PC-3 (cell line): ENCODE measurements at regions not wholly inside any gene's neighbourhood (a gene's known extent, or its start where the extent isn't known, plus 50 kb on each side); places are given as distances from the start of the nearest gene placed in this dataset.

Experiments used
- ATAC-seq: fragments of 200-7000 bp; cut with Tn5 transposase; 2 replicates; pipeline ENCODE4 v1.9.1; 2020; ENCODE audit warnings: mild to moderate bottlenecking, moderate library complexity
- BruUV-seq: library from RNA; stranded (reverse); fragments of 400-500 nt; replicated peaks from 2 replicates; lab custom pipeline; 2021; lab: Mats Ljungman, UMichigan
- CTCF ChIA-PET: fragments of 300-600 bp; sonication (Branson Sonifier 250); formaldehyde crosslinking; loops from one replicate; lab custom pipeline; 2022; ENCODE audit warnings: antibody characterized with exemption; lab: Charles Lee
- POLR2A ChIA-PET: fragments of 300-600 bp; sonication (Branson Sonifier 250); formaldehyde crosslinking; loops from one replicate; lab custom pipeline; 2022; ENCODE audit warnings: antibody characterized with exemption; ENCODE audit not compliant: unreplicated experiment; lab: Charles Lee
- DNase-seq: peaks from one replicate; pipeline ENCODE4 v3.0.0-alpha.2; 2015
- H2AFZ ChIP-seq: fragments of 300-600 bp; sonication (generic); 2 replicates; pipeline ENCODE4 v1.6.0; 2016; ENCODE audit warnings: antibody characterized with exemption, low read length
- H3F3A ChIP-seq: fragments of 300-600 bp; sonication (generic); one replicate; pipeline ENCODE4 v1.6.0; 2017; ENCODE audit warnings: antibody characterized with exemption, low read length, control low read depth, mild to moderate bottlenecking; ENCODE audit not compliant: unreplicated experiment
- H3K27ac ChIP-seq: fragments of 300-600 bp; sonication (generic); 2 replicates; pipeline ENCODE4 v1.5.1; 2016; ENCODE audit warnings: mild to moderate bottlenecking, low read length
- H3K27me3 ChIP-seq: fragments of 300-600 bp; sonication (generic); 2 replicates; pipeline ENCODE4 v1.6.1; 2016; ENCODE audit warnings: low read length, mixed read lengths
- H3K36me3 ChIP-seq: fragments of 300-600 bp; sonication (generic); 2 replicates; pipeline ENCODE4 v1.6.1; 2016; ENCODE audit warnings: low read depth, mixed run types, low read length, mixed read lengths
- H3K4me1 ChIP-seq: fragments of 300-600 bp; sonication (generic); 2 replicates; pipeline ENCODE4 v1.5.1; 2016; ENCODE audit warnings: low read length; ENCODE audit not compliant: insufficient read depth
- H3K4me2 ChIP-seq: fragments of 300-600 bp; sonication (generic); 2 replicates; pipeline ENCODE4 v1.6.0; 2016; ENCODE audit warnings: low read length
- H3K4me3 ChIP-seq: fragments of 300-600 bp; sonication (generic); 2 replicates; pipeline ENCODE4 v1.5.1; 2016; ENCODE audit warnings: mild to moderate bottlenecking, low read length, mixed read lengths
- H3K79me2 ChIP-seq: fragments of 300-600 bp; sonication (generic); 2 replicates; pipeline ENCODE4 v1.6.1; 2017; ENCODE audit warnings: low read length, mixed read lengths
- H3K9ac ChIP-seq: fragments of 300-600 bp; sonication (generic); 2 replicates; pipeline ENCODE4 v1.6.0; 2016; ENCODE audit warnings: mild to moderate bottlenecking, low read length
- H3K9me2 ChIP-seq: fragments of 300-600 bp; sonication (generic); replicated peaks from 2 replicates; pipeline ENCODE4 v1.6.1; 2016; ENCODE audit warnings: mixed run types, low read length, mixed read lengths
- H3K9me3 ChIP-seq: fragments of 300-600 bp; sonication (generic); 2 replicates; pipeline ENCODE4 v1.6.1; 2016; ENCODE audit warnings: low read length, mixed read lengths
- H4K20me1 ChIP-seq: fragments of 300-600 bp; sonication (generic); 2 replicates; pipeline ENCODE4 v1.6.1; 2016; ENCODE audit warnings: low read length, mixed read lengths
- EZH2 ChIP-seq: fragments of 300-600 bp; sonication (generic); IDR thresholded peaks from one replicate; pipeline ENCODE4 v1.6.1; 2017; ENCODE audit warnings: antibody characterized with exemption, mild to moderate bottlenecking, low read length; ENCODE audit not compliant: unreplicated experiment
- EZH2phosphoT487 ChIP-seq: fragments of 300-600 bp; sonication (generic); IDR thresholded peaks from 2 replicates; pipeline ENCODE4 v1.6.1; 2018; ENCODE audit warnings: mild to moderate bottlenecking, antibody characterized with exemption, low read length, borderline replicate concordance
- intact Hi-C: fragments of 100-400 bp; cut with micrococcal nuclease; formaldehyde crosslinking; loops from 2 replicates; pipeline ENCODE4 v1.9.0; 2023
- TF ChIP-seq, protein P1 (sequence below): fragments of 300-600 bp; sonication (generic); conservative IDR thresholded peaks from 2 replicates; pipeline ENCODE4 v1.5.1; 2017; ENCODE audit warnings: antibody characterized with exemption, low read depth, mild to moderate bottlenecking, low read length

GRCh38 chr21:16992448-16992847 lies 520.4 kb upstream of the CXADR start:
- TF ChIP-seq, protein P1, sequence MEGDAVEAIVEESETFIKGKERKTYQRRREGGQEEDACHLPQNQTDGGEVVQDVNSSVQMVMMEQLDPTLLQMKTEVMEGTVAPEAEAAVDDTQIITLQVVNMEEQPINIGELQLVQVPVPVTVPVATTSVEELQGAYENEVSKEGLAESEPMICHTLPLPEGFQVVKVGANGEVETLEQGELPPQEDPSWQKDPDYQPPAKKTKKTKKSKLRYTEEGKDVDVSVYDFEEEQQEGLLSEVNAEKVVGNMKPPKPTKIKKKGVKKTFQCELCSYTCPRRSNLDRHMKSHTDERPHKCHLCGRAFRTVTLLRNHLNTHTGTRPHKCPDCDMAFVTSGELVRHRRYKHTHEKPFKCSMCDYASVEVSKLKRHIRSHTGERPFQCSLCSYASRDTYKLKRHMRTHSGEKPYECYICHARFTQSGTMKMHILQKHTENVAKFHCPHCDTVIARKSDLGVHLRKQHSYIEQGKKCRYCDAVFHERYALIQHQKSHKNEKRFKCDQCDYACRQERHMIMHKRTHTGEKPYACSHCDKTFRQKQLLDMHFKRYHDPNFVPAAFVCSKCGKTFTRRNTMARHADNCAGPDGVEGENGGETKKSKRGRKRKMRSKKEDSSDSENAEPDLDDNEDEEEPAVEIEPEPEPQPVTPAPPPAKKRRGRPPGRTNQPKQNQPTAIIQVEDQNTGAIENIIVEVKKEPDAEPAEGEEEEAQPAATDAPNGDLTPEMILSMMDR = no peak
- Histone ChIP-seq H3K79me2 (no peaks in the 10 kb centered on the region), H3K4me2 (no peak overlapping the region), H3K27me3 (no peaks in the 10 kb centered on the region), H3K27ac (no peak overlapping the region), H4K20me1 (no peaks in the 10 kb centered on the region), H3K36me3 (no peaks in the 10 kb centered on the region), H2AFZ (no peak overlapping the region), H3F3A (no peaks in the 10 kb centered on the region), H3K4me1 (no peaks in the 10 kb centered on the region), H3K9ac (no peak overlapping the region), H3K4me3 (no peak overlapping the region), H3K9me2 (no peaks in the 10 kb centered on the region), H3K9me3 (peaks cover 32% of the 10 kb centered on the region)
- intact Hi-C loops = no loop called here
- no peak for ATAC-seq
- POLR2A ChIA-PET = no interaction called here
- DNase-seq = no peak
- CTCF ChIA-PET = no interaction called here
- BruUV-seq = no TSS peak

DNA sequence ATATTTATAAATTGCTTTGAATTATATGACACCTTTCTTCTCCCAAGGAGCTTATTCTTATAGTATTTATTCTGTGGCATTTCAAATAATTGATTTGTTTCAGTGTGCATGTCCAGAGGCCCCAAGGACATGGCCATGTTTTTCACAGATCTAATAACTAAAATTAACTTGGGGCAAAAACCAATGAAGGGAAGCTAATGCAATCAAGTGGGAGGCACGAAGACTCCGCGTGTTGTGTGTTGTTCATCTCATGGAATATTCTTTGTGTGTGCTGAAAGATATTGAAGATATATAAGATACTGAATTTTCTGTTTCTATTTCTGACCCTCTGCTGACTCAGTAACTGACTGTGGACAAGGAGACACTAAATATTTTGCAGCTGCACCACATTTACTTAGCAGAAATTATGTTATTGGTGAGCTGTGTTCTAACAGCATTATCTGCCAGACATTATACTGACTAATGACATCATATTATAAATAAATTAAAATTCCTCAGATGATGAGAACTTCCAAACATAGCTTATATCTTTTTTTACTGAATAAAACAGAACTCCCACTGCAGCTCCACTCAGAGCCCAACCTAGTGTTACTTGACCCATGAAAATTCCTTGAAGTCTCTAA lies 519.3 kb upstream of the CXADR start:
- H3K4me1 ChIP-seq = no peaks in the 10 kb centered on the region
- BruUV-seq = no TSS peak
- H3K27ac ChIP-seq = no peak overlapping the region
- no peak overlapping the region for H3K4me2 ChIP-seq
- ATAC-seq (no peak), DNase-seq (no peak)
- H2AFZ ChIP-seq = no peak overlapping the region
- H4K20me1 ChIP-seq = no peaks in the 10 kb centered on the region
- H3K79me2 ChIP-seq = no peaks in the 10 kb centered on the region
- POLR2A ChIA-PET = no interaction called here
- no peaks in the 10 kb centered on the region for H3K36me3 ChIP-seq
- H3K9ac ChIP-seq = no peak overlapping the region
- H3F3A ChIP-seq = no peaks in the 10 kb centered on the region
- peaks cover 33% of the 10 kb centered on the region for H3K9me3 ChIP-seq
- no peak overlapping the region for H3K4me3 ChIP-seq
- no peaks in the 10 kb centered on the region for H3K27me3 ChIP-seq
- intact Hi-C loops = no loop called here
- TF ChIP-seq, protein P1 = no peak
- TF ChIP-seq EZH2phosphoT487 (no peak), EZH2 (no peak)
- H3K9me2 ChIP-seq = no peaks in the 10 kb centered on the region
- CTCF ChIA-PET = no interaction called here

DNA sequence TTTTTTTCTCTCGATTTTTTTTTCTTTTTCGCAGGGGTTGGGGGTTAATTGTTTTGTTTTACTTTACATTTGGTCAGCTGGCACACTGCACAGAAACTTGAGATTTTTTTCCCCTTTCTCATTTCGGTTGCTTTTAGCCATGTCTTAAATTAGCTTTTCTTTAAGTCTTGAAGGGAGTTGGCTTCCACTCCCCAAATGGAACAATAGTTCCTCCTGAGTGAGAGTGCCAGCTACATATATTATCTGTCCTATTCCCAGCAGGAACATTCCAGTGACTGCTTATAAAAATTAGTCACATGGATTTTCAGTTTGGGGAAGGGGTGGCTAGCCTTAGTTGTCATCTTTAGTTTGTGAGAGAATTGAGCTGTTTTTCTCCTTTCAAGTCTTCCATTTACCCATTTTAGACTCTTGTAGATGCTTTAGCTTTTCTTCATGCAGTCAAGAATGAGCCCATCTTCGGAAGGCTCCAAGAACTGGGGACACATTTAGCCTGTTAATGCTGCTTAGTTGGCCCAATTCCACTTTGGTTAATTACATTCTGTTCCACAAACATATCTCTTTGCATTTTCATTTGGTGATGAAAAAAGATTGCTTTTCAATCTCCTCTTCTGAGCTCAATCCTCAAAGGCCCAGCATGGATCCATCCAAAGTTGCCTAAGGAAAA lies 510.1 kb upstream of the CXADR start:
- no peaks in the 10 kb centered on the region for H3K36me3 ChIP-seq
- TF ChIP-seq EZH2phosphoT487 (no peak), EZH2 (no peak)
- TF ChIP-seq, protein P1 = no peak
- H3K79me2 ChIP-seq = no peaks in the 10 kb centered on the region
- H3K27me3 ChIP-seq = no peaks in the 10 kb centered on the region
- H3K4me2 ChIP-seq = no peak overlapping the region
- H4K20me1 ChIP-seq = no peaks in the 10 kb centered on the region
- H3K9me2 ChIP-seq = no peaks in the 10 kb centered on the region
- H3K4me3 ChIP-seq = no peak overlapping the region
- POLR2A ChIA-PET = no interaction called here
- no peak overlapping the region for H2AFZ ChIP-seq
- ATAC-seq (no peak), DNase-seq (no peak)
- H3K9ac ChIP-seq = no peak overlapping the region
- no TSS peak for BruUV-seq
- CTCF ChIA-PET = no interaction called here
- H3F3A ChIP-seq = no peaks in the 10 kb centered on the region
- intact Hi-C loops = no loop called here
- peaks cover 20% of the 10 kb centered on the region for H3K9me3 ChIP-seq
- H3K4me1 ChIP-seq = no peaks in the 10 kb centered on the region
- H3K27ac ChIP-seq = no peak overlapping the region
